KG1 (cell line): ENCODE measurements at regions not wholly inside any gene's neighbourhood (a gene's known extent, or its start where the extent isn't known, plus 50 kb on each side); places are given as distances from the start of the nearest gene placed in this dataset.

Source experiments
- DNase-seq: peaks from one replicate; lab custom pipeline; 2025; lab: John Stamatoyannopoulos, UW

DNA sequence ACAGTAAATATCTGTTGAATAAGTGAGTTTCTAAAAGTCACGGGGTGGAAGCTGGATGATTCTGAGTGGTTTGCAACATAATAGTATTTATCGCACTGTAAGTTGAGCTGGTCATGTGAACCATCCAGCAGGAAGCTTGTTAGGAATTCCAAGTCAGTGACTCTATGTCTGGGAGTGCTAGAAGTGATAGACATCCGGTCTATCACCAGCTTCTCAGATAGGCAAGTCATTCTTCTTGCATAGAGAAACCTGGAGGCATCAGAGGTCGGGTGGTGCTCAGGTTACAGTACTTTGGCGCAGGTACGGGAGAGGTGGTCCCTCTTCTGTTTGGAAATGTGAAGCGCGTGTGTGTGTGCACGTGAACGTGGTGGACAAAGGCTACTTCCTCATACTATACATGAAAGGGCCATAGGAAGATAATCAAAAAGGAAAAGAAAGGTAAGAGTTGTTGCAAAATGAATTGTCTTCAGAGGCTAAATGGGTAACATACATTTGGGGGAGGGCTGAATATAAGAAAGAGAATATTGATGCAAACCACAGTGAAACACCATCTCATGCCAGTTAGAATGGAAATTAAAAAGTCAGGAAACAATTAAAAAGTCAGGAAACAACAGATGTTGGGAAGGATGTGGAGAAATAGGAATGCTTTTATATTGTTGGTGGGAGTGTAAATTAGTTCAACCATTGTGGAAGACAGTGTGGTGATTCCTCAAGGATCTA, 299.3 kb upstream of the ZFP64 start:
- DNase-seq = no peak

DNA sequence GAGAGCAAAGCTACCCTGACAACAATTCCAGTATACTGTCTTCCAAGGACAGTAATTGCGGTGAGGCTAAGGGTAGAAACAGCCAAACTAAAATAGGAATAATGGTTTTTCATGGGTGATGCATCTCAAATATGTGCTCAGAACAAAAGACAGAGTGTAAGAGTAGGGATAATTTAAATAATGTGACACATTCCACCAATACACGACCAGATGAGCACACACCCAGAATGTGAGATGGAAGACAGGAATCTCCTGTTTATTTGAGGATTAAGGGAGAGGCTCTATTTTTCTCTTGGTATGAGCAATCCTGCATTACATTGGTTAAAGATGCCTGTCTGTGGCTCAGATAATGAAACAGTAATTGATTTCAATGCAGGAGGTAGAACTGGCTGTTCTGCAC, 292.9 kb upstream of the ZFP64 start:
- DNase-seq = no peak

DNA sequence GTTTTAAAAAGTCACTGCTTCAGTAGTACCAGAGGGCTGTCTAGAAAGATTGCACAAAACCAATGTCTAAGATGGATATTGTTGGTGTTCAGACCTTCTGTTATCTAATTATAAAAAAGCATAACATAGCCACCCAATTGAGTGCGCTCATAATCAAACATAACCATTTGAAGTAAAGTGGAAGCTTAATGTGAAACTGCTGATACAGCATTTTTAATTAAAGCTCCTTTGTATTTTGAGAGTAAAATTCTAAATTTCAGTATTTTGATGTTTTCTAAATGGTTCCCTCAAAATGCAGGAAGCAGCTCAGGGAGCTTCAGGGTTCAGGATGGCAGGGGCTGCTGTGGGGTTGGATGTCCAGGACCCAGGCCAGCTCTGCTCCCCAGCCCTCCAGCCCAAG, 291.8 kb upstream of the ZFP64 start:
- no peak for DNase-seq

DNA sequence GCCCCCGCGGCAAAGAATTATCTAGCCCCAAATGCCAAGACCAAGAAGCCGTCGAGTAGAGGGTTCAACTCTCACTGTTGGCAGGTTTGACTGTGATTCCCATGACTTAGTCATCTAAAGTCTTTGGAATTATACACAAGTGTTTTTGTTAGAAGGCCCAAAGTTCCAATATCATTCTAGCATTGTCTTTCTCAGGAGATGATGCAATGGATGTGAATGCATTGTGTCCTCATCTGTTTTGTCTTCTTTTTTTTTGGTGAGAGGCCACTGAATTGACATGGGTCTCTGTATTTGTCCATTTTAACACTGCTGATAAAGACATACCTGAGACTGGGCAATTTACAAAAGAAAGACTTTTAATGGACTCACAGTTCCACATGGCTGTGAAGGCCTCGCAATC, 290.5 kb upstream of the ZFP64 start:
- DNase-seq = no peak

DNA sequence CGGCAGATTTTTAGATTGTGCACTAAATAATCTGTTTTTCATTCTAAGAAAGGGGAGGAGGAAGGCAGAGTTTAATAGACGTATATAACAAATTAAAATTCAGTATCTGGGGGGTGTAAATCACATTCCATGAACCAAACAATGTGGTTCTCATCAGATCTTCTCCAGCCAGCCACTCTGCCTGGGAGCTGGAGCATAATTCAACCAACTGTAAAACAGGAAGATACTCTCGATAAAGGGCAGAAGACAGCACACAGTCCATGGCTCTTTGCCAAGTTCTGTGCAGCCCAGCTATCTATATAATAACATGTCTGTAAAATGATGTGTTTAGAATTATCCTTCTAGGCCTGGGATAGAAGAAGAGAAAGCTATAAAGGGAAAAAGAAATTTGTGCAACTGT, 289.9 kb upstream of the ZFP64 start:
- DNase-seq = no peak

DNA sequence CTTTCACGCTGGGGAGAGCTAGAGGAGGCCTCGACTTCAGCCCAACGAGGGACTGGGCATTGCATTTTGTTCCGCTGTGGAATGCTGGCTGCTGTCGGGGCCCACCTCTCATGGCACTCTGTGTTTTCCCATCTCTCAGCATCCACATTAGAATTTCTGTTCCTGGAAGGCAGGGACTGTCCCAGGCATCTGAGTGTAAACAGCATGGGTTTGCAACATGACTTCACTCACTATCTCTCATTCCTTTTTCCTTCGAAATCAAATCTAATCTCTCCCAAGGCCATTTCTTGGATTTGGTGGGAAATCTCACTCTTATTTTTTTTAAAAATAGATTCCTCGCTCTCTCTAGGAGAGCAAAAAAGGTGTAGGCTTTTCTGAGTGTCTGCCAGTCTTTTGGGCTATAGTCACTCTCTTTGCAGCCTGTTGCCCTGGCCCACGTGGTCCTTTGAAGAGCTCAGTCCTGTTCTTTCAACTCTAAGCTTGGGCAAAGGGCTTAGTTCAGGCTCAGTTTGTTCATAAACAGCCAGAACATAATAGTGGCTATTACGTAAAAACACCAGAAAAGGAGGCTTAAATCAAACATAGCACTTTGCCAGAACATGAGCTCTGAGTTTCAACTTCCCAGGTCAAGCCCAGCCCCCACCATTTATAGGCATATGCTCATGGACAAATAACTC, 284.6 kb upstream of the ZFP64 start:
- no peak for DNase-seq

DNA sequence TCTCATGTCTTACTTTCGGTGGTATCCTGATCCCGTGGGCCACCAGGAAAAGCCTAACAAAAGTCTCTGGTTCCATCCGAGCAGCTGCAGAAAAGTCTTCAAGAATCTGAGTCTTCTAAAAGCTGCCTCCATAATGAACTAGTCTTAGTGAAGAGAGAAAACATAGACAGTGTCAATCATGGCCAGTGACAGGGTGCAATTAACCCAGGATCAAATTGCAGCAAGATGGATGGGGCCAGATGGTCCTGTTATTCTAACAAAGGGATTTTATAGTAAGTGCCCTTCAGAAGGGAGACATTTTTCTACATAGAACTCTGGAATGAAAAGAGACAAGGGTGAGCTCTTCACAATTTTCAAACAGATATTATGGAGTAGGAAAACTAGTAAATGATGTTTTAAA, 281.6 kb upstream of the ZFP64 start:
- DNase-seq = no peak

DNA sequence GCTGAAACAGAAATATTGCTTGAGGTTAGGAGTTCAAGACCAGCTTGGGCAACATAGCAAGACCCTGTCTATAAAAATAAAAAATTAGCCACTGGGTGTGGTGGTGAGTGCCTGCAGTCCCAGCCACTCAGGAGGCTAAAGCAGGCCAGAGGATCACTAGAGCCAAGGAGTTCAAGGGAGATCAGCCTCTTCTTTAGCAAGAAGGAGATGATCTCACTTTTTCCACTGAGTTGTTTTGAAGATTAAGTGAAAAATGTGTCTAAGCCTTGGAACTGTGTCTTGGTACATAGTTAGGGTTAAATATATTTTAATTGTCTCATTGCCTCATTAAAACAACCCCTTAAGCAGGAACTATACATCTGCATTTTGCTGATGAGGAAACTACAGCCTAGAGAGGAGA, 279.0 kb upstream of the ZFP64 start:
- DNase-seq = no peak

DNA sequence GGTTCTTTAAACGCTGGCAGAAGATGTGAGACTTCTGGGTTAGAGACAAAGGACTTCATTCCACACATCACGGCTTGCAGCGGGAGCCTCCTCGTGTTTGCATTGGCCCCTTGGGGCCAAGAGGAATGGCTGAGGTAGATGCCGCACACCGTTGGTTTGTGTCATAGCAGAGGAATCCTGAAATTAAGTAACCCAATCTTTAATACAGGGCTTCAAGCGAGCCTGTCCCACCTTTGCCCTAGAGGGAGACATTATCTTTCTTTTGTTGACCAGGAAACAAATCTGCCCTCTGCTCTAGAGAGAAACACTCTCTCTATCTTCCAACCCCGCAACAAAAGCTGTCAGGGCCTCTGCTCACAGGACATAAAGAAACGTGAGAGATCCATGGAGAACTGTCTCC, 277.5 kb upstream of the ZFP64 start:
- DNase-seq = no peak

DNA sequence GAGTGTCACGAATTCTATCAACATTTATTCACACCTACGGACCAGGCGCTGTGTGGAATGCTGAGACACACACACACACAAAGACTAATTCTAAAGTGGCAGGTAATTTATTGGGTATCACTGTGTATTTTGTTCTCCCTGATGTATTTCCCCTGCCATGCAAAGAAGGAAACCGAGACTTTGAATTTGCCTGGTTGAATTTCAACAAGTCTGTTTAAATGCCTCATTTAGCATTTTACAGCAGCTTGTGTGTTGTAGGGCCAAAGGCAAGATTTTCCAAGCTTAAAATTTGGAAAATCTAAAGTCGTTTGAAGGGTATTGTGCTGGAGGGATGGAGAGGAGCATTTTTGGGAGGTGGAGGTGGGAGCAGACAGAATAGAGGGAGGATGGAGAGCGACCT, 274.4 kb upstream of the ZFP64 start:
- no peak for DNase-seq

DNA sequence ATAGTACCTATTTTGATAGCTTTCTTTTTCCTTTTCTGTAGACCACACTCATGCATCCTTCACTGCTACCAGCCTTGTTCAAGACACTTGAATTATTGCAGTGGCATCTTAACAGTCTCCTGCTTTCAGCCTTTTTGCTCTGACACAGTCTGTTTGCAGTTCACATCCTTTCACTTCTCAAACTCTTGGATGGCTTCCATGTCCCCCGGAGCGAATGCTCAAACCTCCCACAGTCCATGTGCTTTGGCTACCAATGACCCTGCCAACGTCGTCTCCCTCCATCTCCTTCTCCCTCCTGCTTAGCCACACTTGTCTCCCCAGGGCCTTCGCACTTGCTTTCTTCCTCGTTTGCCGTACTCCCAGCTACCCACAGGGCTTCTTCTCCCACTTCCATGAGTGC, 270.0 kb upstream of the ZFP64 start:
- DNase-seq = no peak

DNA sequence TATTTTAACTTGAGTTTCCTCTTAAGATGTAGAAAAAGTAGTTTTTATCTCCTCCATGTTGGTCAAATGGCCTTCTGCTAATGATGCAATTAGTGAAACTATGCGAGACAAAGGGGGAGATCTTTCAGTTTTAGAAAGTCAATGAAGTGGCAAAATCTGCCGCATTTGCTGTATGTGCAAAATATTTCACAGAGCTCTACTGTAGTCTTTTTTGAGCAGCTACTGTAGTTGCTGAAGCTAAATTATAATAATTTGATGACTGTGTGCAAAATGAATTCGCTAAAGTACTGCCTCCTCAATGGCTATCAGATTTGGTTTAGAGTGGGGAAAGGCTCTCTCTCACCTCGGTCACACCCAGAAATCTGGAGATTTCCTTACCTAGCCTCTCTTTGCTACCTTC, 267.6 kb upstream of the ZFP64 start:
- no peak for DNase-seq

DNA sequence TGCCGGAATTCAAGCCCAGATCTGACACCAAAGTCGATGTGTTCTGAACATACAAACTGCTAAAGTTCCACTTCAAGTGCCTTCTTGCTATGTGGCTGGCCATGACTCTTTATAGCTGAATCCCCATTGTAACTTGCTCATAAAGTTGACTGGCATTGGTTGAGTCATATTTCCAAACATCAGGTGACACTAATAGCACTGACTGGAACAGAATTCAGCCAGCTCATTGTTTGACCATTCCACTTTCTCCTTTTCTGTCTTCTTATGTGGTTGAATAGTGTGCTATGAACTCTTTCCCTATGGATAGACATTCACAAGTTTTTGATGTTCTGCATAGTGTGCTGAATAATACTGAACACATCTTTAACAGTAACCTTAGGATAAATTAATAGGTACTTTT, 266.2 kb upstream of the ZFP64 start:
- no peak for DNase-seq

DNA sequence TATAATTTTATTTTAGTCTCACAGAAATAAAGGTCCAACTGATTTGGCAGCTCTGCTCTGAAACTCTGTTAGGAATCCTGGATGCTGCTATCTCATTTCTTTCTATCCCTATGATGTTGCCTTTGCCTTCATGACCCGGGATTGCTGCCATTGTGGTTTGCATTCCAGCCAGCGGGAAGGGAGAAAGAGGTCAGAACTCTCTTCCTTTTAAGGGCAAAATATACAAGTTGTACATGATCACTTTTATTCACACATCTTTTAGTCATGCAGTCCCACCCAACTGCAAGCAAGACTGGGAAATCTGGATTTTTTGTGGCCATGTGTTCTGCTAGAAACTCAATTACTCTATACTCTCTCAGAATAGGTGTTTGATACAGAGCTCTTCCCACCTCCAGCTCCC, 263.1 kb upstream of the ZFP64 start:
- DNase-seq = no peak

DNA sequence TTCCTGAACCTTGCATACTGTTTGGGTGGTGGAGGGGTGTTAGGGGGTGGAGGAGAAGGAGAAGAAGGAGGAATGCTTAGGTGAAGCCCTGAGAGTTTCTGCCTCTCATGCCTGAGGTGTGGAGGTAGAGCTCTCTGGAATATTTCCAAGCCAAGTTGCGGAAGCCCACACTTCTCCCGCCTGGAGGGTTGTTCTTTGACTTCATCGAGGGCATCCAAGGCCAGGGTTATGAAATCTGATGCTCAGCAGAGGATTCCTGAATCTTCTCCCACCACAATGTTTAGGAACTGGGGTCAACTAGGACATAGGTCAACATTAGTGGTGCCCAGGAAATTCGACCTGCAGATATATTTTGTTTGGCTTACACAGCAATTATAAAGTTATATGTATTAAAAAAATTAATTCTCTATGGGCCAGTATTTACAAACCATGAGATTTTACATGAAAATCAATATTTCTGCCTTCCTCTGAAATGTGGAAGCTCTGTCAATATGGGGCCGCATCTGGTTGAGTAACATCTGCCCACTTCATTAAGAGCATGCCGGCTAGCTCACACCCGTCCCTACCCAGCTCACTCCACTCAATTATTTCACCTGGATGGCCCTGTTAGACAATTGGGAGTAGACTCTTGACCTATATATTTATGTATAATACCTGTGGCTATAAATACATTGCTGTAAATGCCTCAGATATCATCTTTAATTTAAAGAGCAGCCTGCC, 257.1 kb upstream of the ZFP64 start:
- DNase-seq = no peak

DNA sequence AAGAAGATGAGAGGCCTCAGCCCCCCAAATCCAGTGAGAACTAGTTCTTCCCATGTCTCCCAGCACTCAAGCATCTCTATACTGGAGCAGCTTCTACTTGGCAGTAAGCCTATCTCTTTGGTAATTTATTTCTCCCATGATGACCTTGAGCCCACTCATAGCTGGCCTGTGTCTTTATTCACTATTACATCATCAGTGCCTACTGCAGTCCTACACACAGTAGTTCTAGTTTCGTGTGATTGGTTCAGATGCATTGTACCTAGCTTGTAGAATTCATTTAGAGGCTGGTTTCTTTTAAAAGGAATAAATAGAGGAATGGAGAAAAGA, 255.6 kb upstream of the ZFP64 start:
- DNase-seq = no peak

DNA sequence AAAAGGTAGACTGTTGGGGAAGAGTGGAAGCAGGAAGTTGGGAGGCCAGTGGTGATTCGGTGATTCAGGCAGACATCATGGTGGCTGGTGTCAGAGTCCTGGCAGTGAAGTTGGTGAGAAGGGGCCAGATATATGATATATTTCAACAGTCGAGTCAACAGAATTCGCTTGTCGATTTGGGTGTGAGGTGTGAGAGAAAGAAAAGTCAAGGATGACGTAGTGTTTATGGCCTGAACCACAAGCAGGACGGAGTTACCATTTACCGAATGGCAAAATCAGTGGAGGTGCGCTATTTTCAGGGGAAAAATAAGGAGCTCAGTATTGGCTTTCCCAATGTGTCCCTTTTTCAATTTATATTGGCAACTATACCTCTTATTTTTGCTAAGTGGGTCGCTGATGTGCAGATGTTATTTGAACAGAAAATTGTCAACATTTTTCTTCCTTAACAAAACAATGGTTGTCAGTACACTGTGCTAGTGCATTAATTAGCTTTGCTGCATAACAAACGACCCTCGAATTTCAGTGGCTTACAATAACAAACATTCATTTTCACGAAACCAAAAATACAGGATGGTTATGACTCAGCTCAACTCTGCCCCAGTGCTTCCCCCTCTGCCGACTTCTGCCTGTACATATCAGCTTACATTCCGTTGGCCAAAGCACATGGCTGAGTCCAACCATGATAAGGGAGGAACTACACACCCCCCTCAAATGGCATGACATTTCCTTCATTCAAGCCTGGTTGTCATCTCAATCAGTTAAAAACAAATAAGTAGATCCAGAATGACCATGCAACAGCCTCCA, 255.0 kb upstream of the ZFP64 start:
- DNase-seq = no peak

DNA sequence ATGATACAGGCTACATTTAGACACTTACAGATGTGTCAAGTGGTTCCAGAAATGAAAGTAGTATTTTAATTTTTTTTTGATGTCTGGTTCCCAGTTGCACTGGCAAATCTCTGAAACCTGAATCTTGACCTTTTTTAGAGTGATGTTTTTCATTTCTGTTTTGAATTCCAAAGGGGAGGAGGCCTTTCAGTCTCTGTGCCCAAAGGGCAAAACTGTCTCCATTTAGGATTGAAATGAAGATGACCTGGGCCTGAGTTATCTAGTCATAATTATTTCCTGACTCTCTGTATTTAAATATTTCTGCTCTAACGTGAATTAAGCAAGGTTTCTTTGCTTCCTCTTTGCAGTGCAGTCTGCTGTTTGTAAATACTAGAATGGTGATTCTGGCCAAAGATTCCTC, 252.9 kb upstream of the ZFP64 start:
- no peak for DNase-seq

DNA sequence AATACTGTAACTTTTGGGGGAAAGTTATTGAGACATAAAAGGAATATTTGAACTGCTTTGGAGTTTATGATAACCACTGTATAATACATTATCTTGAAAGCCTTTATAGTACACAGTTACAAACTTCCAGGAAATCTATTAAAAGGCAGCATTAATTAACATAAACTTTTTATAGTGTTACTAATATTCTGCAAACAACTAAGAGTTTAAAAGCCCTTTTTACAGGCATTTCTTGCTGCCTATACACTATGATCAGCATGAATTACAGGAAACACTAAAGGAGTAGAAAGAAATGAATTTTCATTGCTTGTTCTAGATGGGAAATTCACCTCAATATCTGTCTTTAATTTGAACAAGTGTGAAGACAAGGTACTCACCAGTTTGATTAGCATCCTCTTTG, 252.3 kb upstream of the ZFP64 start:
- DNase-seq = no peak

DNA sequence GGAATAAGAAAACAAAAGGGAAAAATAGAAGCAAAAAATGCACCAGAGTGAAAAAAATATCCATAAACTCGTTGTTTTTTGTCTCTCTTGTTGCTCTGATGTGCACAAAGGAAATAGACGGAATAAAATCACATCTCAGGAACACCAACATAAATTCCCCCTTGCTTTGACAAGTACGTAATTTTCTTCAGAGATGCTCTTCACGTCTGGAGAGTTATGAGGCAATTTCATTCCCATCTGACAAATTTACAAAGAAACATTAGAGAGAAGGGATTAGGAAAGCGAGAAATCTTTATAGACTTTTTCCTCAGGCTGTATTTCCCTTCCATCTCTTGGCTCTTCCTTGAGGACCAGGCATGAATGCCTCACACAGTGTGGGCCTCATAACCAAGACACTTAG, 250.1 kb upstream of the ZFP64 start:
- DNase-seq = no peak

DNA sequence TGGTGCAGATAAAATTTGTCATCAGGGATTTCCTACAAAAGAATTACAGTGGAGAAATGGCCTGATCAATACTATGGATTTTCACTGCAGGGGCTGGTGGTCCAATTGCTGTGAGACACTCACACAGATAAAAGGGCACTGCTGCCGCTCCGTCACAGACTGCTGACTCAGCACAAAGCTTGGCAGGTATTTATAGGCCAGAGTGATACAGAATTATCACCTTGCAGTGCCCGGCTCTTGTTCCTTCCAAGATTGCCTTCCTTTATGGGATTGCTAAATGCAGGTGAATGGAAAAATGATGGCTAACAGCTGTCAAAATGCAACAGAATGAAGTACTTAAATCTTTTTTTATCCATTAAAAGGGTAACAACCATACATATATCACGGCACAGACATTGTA, 247.8 kb upstream of the ZFP64 start:
- no peak for DNase-seq

DNA sequence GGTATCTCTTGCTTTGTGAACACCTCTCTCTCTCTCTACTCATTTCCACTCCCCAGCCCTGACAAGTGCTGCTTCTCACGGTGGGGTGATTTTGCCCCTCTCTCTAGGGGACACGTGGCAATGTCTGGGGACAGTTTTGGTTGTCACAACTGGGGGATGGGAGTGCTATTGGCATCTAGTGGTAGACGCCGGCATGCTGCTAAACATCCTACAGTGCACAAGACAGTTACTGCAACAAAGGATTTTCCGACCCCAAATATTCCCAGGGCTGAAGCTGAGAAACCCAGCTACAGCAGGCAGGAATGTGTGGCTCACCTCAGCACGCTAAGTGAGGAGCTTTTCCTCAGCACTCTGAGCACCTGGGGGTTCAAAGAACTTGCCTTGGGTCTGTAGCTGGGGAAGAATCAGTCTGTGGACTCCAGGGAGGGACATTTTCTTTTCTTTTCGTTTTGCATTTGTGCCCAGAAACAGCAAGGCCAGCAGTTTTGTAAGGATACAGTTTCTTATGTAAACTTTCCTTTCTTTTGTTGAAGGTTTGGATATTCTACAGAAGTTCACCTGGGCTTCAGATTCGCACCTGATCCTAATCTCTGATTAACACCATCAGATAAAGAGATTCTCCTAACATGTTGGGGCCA, 246.9 kb upstream of the ZFP64 start:
- no peak for DNase-seq
